ENCODE measurements at regions not wholly inside any gene's neighbourhood (a gene's known extent, or its start where the extent isn't known, plus 50 kb on each side); places are given as distances from the start of the nearest gene placed in this dataset.

GRCh38 chr10:44787480-44788075, 123.6 kb upstream of the TMEM72 start:
- no peak for TF ChIP-seq EZH2 (IDR thresholded peaks at IDR 0.05; ENCODE audit: insufficient read depth, poor library complexity, severe bottlenecking)
- no peak for TF ChIP-seq EZH2phosphoT487 (IDR thresholded peaks at IDR 0.05; ENCODE audit: insufficient read depth, low read depth)
